ENCODE measurements at regions not wholly inside any gene's neighbourhood (a gene's known extent, or its start where the extent isn't known, plus 50 kb on each side); places are given as distances from the start of the nearest gene placed in this dataset.

DNA sequence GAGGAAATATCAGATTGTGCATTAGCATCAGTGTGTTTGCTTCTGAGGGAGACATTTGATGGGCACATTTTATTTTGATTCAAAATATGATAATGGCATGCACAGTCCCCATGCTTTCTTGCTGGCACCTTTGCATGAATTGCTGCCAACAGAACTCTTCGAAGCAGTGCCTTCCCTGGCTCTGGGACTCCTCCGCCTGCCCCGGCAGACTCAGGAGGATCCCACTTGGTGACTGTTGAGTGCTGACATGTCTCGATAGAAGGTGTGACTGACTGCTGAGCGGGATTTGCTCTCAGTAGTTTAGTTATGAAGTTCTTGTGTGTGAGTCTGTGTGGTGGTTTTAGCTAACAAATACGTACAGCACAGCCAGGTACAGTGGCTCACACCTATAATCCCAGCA is 239.7 kb downstream of the FGF9 start:
- no peak for TF ChIP-seq SP2 (tag by site-specific recombination; IDR thresholded peaks at IDR 0.05)
- TF ChIP-seq TCF7L2 (IDR thresholded peaks at IDR 0.05; ENCODE audit: borderline replicate concordance, low read depth, low read length), result no peak
- TF ChIP-seq, protein P1, sequence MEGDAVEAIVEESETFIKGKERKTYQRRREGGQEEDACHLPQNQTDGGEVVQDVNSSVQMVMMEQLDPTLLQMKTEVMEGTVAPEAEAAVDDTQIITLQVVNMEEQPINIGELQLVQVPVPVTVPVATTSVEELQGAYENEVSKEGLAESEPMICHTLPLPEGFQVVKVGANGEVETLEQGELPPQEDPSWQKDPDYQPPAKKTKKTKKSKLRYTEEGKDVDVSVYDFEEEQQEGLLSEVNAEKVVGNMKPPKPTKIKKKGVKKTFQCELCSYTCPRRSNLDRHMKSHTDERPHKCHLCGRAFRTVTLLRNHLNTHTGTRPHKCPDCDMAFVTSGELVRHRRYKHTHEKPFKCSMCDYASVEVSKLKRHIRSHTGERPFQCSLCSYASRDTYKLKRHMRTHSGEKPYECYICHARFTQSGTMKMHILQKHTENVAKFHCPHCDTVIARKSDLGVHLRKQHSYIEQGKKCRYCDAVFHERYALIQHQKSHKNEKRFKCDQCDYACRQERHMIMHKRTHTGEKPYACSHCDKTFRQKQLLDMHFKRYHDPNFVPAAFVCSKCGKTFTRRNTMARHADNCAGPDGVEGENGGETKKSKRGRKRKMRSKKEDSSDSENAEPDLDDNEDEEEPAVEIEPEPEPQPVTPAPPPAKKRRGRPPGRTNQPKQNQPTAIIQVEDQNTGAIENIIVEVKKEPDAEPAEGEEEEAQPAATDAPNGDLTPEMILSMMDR (tag by site-specific recombination; IDR thresholded peaks at IDR 0.05), result no peak
- no peak for TF ChIP-seq ZNF560 (tag by site-specific recombination; IDR thresholded peaks at IDR 0.05; ENCODE audit: borderline replicate concordance)
- no peak for TF ChIP-seq ZNF785 (tag by site-specific recombination; IDR thresholded peaks at IDR 0.05)
- no peak for TF ChIP-seq RBAK (tag by site-specific recombination; IDR thresholded peaks at IDR 0.05)
- no peak for TF ChIP-seq ZNF114 (tag by site-specific recombination; IDR thresholded peaks at IDR 0.05)
- no peak for TF ChIP-seq ZNF629 (tag by site-specific recombination; IDR thresholded peaks at IDR 0.05)
- TF ChIP-seq ZNF10 (tag by site-specific recombination; IDR thresholded peaks at IDR 0.05), result no peak
- TF ChIP-seq, protein P2, sequence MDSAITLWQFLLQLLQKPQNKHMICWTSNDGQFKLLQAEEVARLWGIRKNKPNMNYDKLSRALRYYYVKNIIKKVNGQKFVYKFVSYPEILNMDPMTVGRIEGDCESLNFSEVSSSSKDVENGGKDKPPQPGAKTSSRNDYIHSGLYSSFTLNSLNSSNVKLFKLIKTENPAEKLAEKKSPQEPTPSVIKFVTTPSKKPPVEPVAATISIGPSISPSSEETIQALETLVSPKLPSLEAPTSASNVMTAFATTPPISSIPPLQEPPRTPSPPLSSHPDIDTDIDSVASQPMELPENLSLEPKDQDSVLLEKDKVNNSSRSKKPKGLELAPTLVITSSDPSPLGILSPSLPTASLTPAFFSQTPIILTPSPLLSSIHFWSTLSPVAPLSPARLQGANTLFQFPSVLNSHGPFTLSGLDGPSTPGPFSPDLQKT (IDR thresholded peaks at IDR 0.05; ENCODE audit: borderline replicate concordance, low read depth, low read length), result no peak
